NB4 (cell line): ENCODE measurements at regions not wholly inside any gene's neighbourhood (a gene's known extent, or its start where the extent isn't known, plus 50 kb on each side); places are given as distances from the start of the nearest gene placed in this dataset.

Experiments used
- DNase-seq: peaks from one replicate; pipeline ENCODE4 v3.0.0; 2010; ENCODE audit warnings: low read depth
- H3K4me3 ChIP-seq: one replicate; pipeline ENCODE4 v1.5.1; 2011; ENCODE audit warnings: mild to moderate bottlenecking, low read depth, low read length, moderate library complexity
- MYC ChIP-seq: IDR thresholded peaks from 2 replicates; pipeline ENCODE4 v1.6.1; 2011; ENCODE audit warnings: low read depth, low read length
- POLR2A ChIP-seq: IDR thresholded peaks from 2 replicates; pipeline ENCODE4 v1.6.1; 2011; ENCODE audit warnings: mild to moderate bottlenecking; ENCODE audit not compliant: insufficient read length; ENCODE audit errors: extremely low read depth
- TF ChIP-seq, protein P1 (sequence below): IDR thresholded peaks from one replicate; pipeline ENCODE4 v1.5.1; 2012; ENCODE audit warnings: low read depth, low read length
- TF ChIP-seq, protein P2 (sequence below): IDR thresholded peaks from 2 replicates; pipeline ENCODE4 v1.6.1; 2011; ENCODE audit warnings: low read depth, low read length

DNA sequence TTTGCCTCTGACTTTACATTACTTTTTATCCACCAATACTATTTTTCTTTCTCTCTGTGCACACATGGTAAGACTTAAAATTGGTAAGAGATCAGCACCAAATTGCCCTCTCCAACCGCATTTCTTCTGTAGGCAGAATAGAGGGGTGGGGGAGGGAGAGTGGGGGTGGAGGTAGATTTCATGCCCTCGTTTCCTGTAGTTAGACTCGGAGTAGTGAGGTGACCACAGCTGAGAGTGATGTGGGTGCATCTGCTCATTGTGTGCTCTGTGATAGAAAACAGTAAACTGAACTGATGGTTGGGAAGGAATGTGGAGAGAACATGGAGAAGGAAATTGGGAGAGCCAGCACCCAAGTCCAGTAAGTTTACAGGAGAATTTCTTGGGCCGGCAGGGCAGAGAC lies 498.3 kb downstream of the IRX1 start:
- TF ChIP-seq POLR2A: no peak
- no peak for DNase-seq
- H3K4me3 ChIP-seq: no peak overlapping the region

- no peak overlapping the region for H3K4me3 ChIP-seq
- TF ChIP-seq, protein P1, sequence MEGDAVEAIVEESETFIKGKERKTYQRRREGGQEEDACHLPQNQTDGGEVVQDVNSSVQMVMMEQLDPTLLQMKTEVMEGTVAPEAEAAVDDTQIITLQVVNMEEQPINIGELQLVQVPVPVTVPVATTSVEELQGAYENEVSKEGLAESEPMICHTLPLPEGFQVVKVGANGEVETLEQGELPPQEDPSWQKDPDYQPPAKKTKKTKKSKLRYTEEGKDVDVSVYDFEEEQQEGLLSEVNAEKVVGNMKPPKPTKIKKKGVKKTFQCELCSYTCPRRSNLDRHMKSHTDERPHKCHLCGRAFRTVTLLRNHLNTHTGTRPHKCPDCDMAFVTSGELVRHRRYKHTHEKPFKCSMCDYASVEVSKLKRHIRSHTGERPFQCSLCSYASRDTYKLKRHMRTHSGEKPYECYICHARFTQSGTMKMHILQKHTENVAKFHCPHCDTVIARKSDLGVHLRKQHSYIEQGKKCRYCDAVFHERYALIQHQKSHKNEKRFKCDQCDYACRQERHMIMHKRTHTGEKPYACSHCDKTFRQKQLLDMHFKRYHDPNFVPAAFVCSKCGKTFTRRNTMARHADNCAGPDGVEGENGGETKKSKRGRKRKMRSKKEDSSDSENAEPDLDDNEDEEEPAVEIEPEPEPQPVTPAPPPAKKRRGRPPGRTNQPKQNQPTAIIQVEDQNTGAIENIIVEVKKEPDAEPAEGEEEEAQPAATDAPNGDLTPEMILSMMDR: no peak
- TF ChIP-seq, protein P2, sequence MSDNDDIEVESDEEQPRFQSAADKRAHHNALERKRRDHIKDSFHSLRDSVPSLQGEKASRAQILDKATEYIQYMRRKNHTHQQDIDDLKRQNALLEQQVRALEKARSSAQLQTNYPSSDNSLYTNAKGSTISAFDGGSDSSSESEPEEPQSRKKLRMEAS: no peak
- no peak for TF ChIP-seq MYC
These were observed 500.4 kb downstream of the IRX1 start for GRCh38 chr5:4095918-4096630.

GRCh38 chr5:4097199-4097598 lies 501.6 kb downstream of the IRX1 start:
- H3K4me3 ChIP-seq: no peak overlapping the region
- no peak for DNase-seq

More at GRCh38 chr5:4095918-4096630, 500.4 kb downstream of the IRX1 start:
- DNase-seq: no peak

GRCh38 chr5:4098226-4098625 lies 502.6 kb downstream of the IRX1 start:
- no peak overlapping the region for H3K4me3 ChIP-seq
- TF ChIP-seq, protein P1: no peak
- no peak for DNase-seq

More at GRCh38 chr5:4097199-4097598, 501.6 kb downstream of the IRX1 start:
- TF ChIP-seq POLR2A (no peak), MYC (no peak)
- TF ChIP-seq, protein P2: no peak
- TF ChIP-seq, protein P1: no peak

DNA sequence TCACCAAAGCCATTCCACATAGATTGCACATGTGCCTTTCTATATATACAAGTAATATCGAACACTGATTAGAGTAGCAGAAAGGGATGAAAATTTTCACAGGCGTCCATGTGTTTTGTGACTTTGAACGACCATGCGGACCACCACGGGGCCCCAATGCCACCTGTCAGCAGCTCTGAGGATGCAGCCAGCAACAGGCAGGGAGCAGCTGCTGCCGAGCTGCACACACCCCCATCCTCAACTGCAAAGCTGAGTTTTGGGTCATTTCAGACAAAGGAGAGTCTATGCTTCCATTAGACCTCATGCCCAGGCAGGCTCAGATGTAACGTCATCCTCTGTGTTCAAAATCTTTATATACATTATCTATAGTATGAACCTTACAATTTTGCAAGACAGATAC lies 503.8 kb downstream of the IRX1 start:
- no peak for DNase-seq
- TF ChIP-seq, protein P2: no peak
- TF ChIP-seq POLR2A (no peak), MYC (no peak)
- TF ChIP-seq, protein P1: no peak

DNA sequence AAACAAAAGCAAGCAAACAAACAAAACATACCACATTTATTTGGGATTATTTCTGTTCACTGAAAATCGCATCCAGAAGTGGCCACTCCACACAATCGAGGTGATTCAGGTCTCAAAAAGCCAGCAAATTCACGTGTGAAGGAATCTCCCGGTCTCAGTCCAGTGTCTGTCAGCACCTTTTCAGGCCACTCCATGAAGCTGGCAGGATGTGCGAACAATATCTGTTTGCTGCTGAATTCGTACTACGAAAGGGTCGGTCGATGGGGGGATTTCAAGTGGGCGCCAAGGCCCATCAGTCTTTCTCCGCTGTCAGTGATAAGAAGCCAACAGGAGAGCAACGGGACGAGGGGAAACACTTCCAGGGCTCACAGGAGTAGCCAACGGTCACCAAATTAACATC lies 505.1 kb downstream of the IRX1 start:
- H3K4me3 ChIP-seq: no peak overlapping the region
- TF ChIP-seq MYC: no peak
- no peak for TF ChIP-seq POLR2A
- TF ChIP-seq, protein P2: no peak
- TF ChIP-seq, protein P1: no peak
- no peak for DNase-seq

More for the DNA sequence above, 503.8 kb downstream of the IRX1 start:
- H3K4me3 ChIP-seq: no peak overlapping the region
